Mesothelial cell of epicardium (in vitro differentiated cells): ENCODE measurements at regions not wholly inside any gene's neighbourhood (a gene's known extent, or its start where the extent isn't known, plus 50 kb on each side); places are given as distances from the start of the nearest gene placed in this dataset.

ENCODE experiments used
- DNase-seq, 2 experiments: peaks; one replicate each; pipeline ENCODE4 v3.0.0; 2021; ENCODE audit warnings: low spot score in 2 of 2; ENCODE audit not compliant: unreplicated experiment in 2 of 2
- H3K27ac Mint-ChIP-seq: 2 replicates; pipeline ENCODE4 v1.8.0; 2021; ENCODE audit warnings: mixed read lengths
- H3K27me3 Mint-ChIP-seq: 2 replicates; pipeline ENCODE4 v1.8.0; 2021; ENCODE audit warnings: low read depth, mixed read lengths
- H3K36me3 Mint-ChIP-seq: 2 replicates; pipeline ENCODE4 v1.8.0; 2021; ENCODE audit warnings: mixed read lengths
- H3K4me1 Mint-ChIP-seq: 2 replicates; pipeline ENCODE4 v1.8.0; 2021; ENCODE audit warnings: mixed read lengths
- H3K4me3 Mint-ChIP-seq: 2 replicates; pipeline ENCODE4 v1.8.0; 2021; ENCODE audit warnings: mild to moderate bottlenecking, moderate library complexity, mixed read lengths
- H3K9me3 Mint-ChIP-seq: 2 replicates; pipeline ENCODE4 v1.8.0; 2021; ENCODE audit warnings: mixed read lengths
- CTCF ChIP-seq: fragments of 200-600 bp; sonication (generic); IDR thresholded peaks from one replicate; pipeline ENCODE4 v1.5.0; 2021; ENCODE audit warnings: antibody characterized with exemption; ENCODE audit not compliant: unreplicated experiment

DNA sequence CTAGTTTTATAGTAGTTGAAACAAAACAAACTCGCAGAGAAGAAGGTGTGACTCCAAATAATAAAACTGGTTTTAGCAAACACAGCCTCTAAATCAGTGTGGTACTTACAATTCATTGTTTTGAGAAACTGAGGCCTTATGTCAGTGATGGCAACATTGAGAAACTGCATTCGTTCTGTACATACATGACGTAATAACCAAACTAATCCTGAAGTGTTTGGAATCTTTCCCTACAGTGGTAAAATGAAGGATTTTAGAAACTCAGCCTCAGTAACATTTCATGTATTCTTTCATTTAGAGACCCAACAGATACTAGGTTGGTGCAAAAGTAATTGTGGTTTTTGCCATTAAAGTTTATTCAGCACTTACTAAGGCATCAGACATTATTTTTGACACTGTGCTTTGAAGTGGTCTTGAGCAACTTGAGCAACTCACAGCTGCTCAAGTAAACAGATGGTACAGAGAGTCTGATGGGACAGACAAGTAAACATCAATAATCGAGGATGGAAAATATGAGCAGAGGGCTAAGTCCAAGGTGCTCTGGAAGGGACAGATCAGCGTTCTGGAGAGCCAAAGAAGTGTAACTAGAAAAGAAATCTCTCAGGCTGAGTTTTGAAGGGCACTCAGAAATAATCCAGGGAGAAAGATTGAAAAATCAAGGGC lies 390.8 kb upstream of the BOD1L1 start:
- Mint-ChIP-seq H3K27ac (no peak overlapping the region), H3K27me3 (no peaks in the 10 kb centered on the region), H3K36me3 (no peaks in the 10 kb centered on the region), H3K9me3 (peaks cover 20% of the 10 kb centered on the region), H3K4me3 (no peak overlapping the region), H3K4me1 (no peaks in the 10 kb centered on the region)
- no peak for TF ChIP-seq CTCF
- DNase-seq, result no peak

DNA sequence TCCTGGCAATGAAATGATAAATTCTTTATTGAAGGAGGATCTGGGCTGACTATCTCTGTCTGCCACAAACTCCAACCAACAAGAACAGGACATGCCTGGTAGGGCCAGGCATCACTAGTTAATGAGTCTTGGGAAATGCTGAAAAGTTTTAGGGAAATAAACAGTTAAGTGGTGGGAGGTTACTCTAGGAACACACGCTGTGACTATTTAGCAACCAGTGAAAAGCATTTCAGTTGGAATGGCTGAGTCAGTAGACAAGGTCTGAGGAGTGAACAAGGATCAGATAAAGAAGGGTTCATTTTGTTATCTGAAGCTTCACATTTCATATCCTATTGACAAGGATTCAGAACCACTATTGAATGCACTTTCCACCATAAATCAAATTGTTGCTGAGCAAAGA lies 394.9 kb upstream of the BOD1L1 start:
- H3K4me1 Mint-ChIP-seq, result no peaks in the 10 kb centered on the region
- no peak overlapping the region for H3K4me3 Mint-ChIP-seq
- no peaks in the 10 kb centered on the region for H3K27me3 Mint-ChIP-seq
- TF ChIP-seq CTCF, result no peak
- no peaks in the 10 kb centered on the region for H3K9me3 Mint-ChIP-seq
- no peaks in the 10 kb centered on the region for H3K36me3 Mint-ChIP-seq
- no peak overlapping the region for H3K27ac Mint-ChIP-seq
- DNase-seq, result no peak

- H3K27ac Mint-ChIP-seq, result no peak overlapping the region
- no peak overlapping the region for H3K4me3 Mint-ChIP-seq
- no peaks in the 10 kb centered on the region for H3K4me1 Mint-ChIP-seq
- TF ChIP-seq CTCF, result no peak
- no peaks in the 10 kb centered on the region for H3K27me3 Mint-ChIP-seq
- H3K36me3 Mint-ChIP-seq, result no peaks in the 10 kb centered on the region
- no peak for DNase-seq
- H3K9me3 Mint-ChIP-seq, result no peaks in the 10 kb centered on the region
These were observed 395.5 kb upstream of the BOD1L1 start for GRCh38 chr4:14023036-14023435.

GRCh38 chr4:14023896-14024295 lies 396.4 kb upstream of the BOD1L1 start:
- H3K9me3 Mint-ChIP-seq, result no peaks in the 10 kb centered on the region
- no peaks in the 10 kb centered on the region for H3K27me3 Mint-ChIP-seq
- no peaks in the 10 kb centered on the region for H3K4me1 Mint-ChIP-seq
- H3K4me3 Mint-ChIP-seq, result no peak overlapping the region
- DNase-seq, result no peak
- H3K27ac Mint-ChIP-seq, result no peak overlapping the region
- no peaks in the 10 kb centered on the region for H3K36me3 Mint-ChIP-seq
- TF ChIP-seq CTCF, result no peak

DNA sequence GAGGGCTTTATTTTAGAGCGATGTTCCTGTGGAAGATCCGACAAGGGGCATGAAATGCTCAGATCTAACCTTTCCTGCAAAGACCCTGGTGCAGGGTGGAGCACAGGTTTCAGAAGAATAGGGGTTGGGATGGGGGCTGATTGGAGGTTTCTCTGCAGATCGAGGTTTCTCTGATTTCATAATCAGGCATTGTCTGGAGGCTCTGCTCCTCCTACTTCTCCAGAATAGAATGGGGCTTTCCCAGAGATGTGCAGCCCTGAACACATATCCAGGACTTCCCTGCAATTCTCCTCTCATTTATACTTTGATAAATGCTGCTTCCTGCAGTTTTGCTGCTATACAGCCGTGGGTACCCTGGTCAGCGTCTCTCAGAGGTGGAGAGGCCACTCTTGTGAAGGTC lies 397.6 kb upstream of the BOD1L1 start:
- Mint-ChIP-seq H3K27me3 (peaks cover 4% of the 10 kb centered on the region), H3K9me3 (no peaks in the 10 kb centered on the region), H3K36me3 (no peaks in the 10 kb centered on the region), H3K27ac (no peak overlapping the region), H3K4me3 (no peak overlapping the region), H3K4me1 (no peaks in the 10 kb centered on the region)
- no peak for DNase-seq
- TF ChIP-seq CTCF, result no peak

- TF ChIP-seq CTCF, result no peak
- H3K4me1 Mint-ChIP-seq, result no peaks in the 10 kb centered on the region
- H3K27ac Mint-ChIP-seq, result no peak overlapping the region
- DNase-seq, result no peak
- H3K36me3 Mint-ChIP-seq, result no peaks in the 10 kb centered on the region
- H3K27me3 Mint-ChIP-seq, result peaks cover 4% of the 10 kb centered on the region
- no peaks in the 10 kb centered on the region for H3K9me3 Mint-ChIP-seq
- no peak overlapping the region for H3K4me3 Mint-ChIP-seq
These were observed 398.4 kb upstream of the BOD1L1 start for GRCh38 chr4:14025891-14026290.
